ENCODE measurements at regions not wholly inside any gene's neighbourhood (a gene's known extent, or its start where the extent isn't known, plus 50 kb on each side); places are given as distances from the start of the nearest gene placed in this dataset.

DNA sequence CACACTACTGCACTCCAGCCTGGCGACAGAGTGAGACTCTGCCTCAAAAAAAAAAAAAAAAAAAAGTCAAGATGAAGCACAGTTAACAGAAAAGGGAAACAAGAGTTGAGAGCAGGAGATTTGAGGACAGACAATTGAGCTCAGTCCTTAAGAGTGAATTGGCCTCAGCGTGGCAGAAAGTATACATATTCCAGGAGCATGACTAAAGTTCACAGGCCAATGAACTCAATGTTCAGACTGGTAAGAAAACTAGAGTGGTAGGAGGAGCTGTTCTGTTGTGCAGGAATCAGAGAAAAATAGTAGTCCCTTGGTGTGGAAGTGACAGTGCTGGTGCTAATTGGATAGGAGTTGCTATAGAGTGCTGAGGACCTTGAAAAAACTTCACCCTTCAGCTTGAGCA lies 60.0 kb downstream of the NRN1 start:
- H3K27ac Mint-ChIP-seq: no peak overlapping the region
- H3K36me3 Mint-ChIP-seq (ENCODE audit: low read depth): no peaks in the 10 kb centered on the region
- H3K4me1 Mint-ChIP-seq (ENCODE audit: low read depth): no peaks in the 10 kb centered on the region
- peaks cover 31% of the 10 kb centered on the region for H3K9me3 Mint-ChIP-seq
- H3K27me3 Mint-ChIP-seq: peaks cover 31% of the 10 kb centered on the region
- intact Hi-C loops (cut with micrococcal nuclease): no loop called here
- no peak overlapping the region for H3K4me3 Mint-ChIP-seq

DNA sequence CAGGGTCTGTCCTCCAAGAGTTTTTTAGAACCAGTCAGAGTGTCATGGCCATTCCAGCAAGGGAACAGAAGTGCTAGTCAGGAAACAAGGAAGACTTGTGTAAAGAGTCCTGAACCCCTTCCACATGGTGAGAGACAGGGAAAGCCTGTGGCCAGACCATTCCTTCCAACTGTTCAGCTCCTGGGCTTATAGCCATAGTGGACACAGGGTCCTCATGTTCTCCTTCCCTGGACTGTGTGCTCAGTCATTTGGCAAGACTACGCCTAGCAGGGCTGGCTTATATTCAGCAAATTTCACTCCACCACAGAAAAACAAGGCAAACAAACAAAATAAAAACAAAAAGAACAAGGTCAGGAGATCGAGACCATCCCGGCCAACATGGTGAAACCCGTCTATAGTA lies 60.5 kb downstream of the NRN1 start:
- intact Hi-C loops (cut with micrococcal nuclease): no loop called here
- H3K4me1 Mint-ChIP-seq (ENCODE audit: low read depth): no peaks in the 10 kb centered on the region
- H3K27ac Mint-ChIP-seq: no peak overlapping the region
- no peak overlapping the region for H3K4me3 Mint-ChIP-seq
- H3K9me3 Mint-ChIP-seq: peaks cover 32% of the 10 kb centered on the region
- no peaks in the 10 kb centered on the region for H3K36me3 Mint-ChIP-seq (ENCODE audit: low read depth)
- peaks cover 33% of the 10 kb centered on the region for H3K27me3 Mint-ChIP-seq

DNA sequence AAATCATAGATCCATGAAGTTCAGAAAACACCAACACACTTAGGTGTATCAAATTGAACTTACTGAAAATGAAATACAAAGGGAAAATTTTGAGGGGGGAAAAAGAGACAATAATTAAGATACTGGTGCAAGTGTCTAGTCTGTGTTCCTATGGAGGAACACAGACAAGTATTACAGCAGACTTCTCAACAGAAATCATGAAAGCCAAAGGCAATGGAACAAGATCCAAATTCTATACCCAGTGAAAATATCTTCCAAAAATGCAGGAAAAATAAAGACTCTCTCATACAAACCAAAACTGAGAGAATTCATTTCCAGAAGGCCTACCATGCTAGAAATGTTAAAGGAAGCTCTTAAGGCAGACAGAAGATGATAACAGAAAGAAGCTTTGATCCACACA lies 63.1 kb downstream of the NRN1 start:
- Mint-ChIP-seq H3K4me3 (no peak overlapping the region), H3K4me1 (ENCODE audit: low read depth) (no peaks in the 10 kb centered on the region), H3K27me3 (peaks cover 30% of the 10 kb centered on the region), H3K36me3 (ENCODE audit: low read depth) (no peaks in the 10 kb centered on the region), H3K9me3 (peaks cover 32% of the 10 kb centered on the region), H3K27ac (no peak overlapping the region)
- intact Hi-C loops (cut with micrococcal nuclease): no loop called here

DNA sequence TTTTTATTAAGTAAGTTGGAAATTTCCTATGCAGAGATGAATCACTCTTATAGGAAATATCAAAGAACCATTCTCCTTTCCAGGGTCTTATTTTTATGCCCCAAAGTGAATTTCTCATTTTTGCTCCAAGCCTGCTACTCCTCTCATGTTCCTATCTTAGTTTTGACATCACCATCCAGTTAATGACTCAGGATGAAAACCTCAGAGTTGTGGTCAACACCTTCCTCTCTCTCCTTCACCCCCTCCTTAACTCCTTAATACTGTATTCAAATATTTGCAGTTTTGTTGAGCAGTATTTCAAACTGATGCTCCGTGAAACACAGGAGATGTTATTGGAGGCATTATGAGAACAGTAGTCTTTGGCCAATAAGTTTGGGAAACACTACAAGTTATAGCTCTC lies 64.1 kb downstream of the NRN1 start:
- H3K4me3 Mint-ChIP-seq: no peak overlapping the region
- H3K9me3 Mint-ChIP-seq: peaks cover 32% of the 10 kb centered on the region
- no peaks in the 10 kb centered on the region for H3K4me1 Mint-ChIP-seq (ENCODE audit: low read depth)
- no peaks in the 10 kb centered on the region for H3K36me3 Mint-ChIP-seq (ENCODE audit: low read depth)
- intact Hi-C loops (cut with micrococcal nuclease): no loop called here
- peaks cover 27% of the 10 kb centered on the region for H3K27me3 Mint-ChIP-seq
- no peak overlapping the region for H3K27ac Mint-ChIP-seq

DNA sequence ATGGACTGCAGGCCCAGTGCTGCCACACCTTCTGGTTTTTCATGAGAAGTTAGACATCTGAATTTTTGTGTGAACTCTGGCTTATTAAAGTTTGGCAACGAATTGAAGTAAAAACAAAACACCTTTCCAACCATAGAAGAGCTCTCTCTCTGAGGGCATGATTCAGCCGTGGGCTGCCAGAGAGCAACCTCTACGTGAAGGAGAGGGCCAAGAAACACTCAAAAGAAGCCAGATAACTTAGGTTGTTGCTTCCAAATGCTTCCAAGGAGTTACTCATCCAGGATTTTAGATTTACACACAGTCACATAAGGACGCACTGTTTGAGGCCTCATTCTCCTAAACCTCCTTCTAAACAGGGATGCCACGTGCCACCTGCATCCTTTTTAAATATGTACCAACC lies 65.5 kb downstream of the NRN1 start:
- Mint-ChIP-seq H3K4me3 (no peak overlapping the region), H3K9me3 (peaks cover 32% of the 10 kb centered on the region), H3K4me1 (ENCODE audit: low read depth) (no peaks in the 10 kb centered on the region), H3K36me3 (ENCODE audit: low read depth) (no peaks in the 10 kb centered on the region), H3K27ac (no peak overlapping the region), H3K27me3 (peaks cover 28% of the 10 kb centered on the region)
- intact Hi-C loops (cut with micrococcal nuclease): no loop called here

DNA sequence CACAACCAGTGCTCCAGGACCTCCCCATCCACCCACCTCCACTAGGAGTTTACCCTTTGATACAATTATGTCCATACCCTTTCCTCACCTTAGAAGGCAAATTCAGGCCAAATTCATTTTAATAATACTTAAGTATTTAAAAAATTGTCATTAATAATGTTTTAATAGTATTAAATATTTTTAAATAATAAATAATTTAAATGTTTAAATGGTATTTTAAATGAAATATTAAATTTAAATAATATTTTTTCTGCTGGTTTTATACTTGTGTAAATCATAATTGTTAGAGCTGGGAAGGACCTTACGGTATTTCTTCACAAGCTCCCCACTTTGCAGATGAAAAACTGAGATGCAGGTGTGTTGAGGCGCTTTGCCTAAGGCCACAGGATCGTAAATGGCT lies 67.8 kb downstream of the NRN1 start:
- intact Hi-C loops (cut with micrococcal nuclease): no loop called here
- H3K27me3 Mint-ChIP-seq: peaks cover 39% of the 10 kb centered on the region
- no peak overlapping the region for H3K4me3 Mint-ChIP-seq
- no peaks in the 10 kb centered on the region for H3K4me1 Mint-ChIP-seq (ENCODE audit: low read depth)
- H3K9me3 Mint-ChIP-seq: peaks cover 24% of the 10 kb centered on the region
- H3K27ac Mint-ChIP-seq: no peak overlapping the region
- H3K36me3 Mint-ChIP-seq (ENCODE audit: low read depth): no peaks in the 10 kb centered on the region

DNA sequence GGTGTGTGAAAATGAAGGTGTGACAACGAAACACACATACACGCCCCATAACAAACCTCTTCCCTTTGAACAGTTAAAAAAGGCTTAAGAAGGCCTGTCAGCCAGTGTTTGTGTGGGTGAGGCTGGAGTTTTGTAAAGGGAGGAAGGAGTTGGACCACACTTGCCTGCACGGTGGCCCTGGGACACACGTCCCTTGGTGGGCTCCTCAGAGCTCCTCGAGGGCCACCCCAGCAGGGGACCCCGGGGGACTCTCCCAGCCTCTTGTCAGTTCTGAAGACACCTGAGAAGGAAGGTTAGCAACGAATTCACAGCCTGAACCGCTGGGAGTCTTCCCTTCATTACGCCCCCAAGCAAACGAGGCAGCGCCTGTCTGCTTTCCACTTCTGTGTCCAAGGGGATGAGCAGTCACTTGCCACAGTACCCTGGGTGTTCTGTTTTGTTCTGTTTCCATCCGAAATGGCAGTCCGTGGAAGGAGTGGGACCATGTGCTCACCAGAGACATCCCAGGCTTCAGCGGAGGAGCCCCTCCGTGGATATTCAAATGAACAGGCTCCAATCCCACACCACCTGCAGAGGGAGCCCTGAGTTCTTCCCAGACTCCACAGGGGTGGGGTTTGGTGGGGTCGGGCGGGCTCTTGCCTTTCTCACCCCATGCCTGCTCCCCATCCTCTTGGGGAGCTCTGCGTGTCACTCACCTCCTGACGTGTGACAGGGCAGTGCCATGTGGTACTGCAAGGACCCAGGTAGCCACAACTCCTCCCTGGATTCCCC lies 68.6 kb downstream of the NRN1 start:
- intact Hi-C loops (cut with micrococcal nuclease): no loop called here
- Mint-ChIP-seq H3K4me1 (ENCODE audit: low read depth) (no peaks in the 10 kb centered on the region), H3K36me3 (ENCODE audit: low read depth) (no peaks in the 10 kb centered on the region), H3K27ac (no peak overlapping the region), H3K9me3 (peaks cover 16% of the 10 kb centered on the region), H3K27me3 (peaks cover 40% of the 10 kb centered on the region), H3K4me3 (no peak overlapping the region)

DNA sequence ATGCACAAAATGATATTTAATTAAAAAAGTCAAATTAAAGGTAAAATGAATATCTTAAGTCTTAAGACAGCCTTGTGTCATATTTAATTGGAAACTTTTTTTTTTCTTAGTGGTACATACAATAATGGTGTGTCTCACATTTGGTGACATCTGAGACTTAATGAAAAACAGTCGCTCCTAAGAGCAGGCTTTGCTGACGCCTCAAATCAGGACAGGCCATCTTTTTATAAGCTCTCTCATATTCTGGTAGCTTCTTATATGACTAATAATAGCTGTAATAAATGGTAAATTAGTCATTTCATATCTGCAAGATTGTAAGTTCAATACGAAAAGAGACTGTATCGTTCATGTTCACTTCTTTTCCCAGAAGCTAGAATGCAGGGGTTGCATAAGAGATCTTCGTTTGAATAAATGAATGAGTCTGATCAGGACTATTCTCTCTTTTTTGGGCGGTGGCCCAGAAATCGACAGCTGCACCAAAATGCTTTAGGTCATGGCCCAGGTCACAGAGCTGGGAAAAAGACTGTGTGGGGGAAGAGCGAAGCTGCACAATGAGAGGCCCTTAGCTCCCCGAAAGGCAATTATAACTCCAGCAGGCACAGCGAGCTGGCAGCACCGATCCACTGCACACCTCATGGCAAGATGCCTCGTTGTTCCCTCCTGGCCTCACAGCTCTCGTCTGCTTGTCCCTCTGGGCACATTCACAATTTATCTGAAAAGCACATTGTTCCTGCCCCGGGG lies 69.4 kb downstream of the NRN1 start:
- H3K27me3 Mint-ChIP-seq: peaks cover 46% of the 10 kb centered on the region
- H3K4me1 Mint-ChIP-seq (ENCODE audit: low read depth): no peaks in the 10 kb centered on the region
- no peaks in the 10 kb centered on the region for H3K36me3 Mint-ChIP-seq (ENCODE audit: low read depth)
- H3K27ac Mint-ChIP-seq: no peak overlapping the region
- no peak overlapping the region for H3K4me3 Mint-ChIP-seq
- intact Hi-C loops (cut with micrococcal nuclease): no loop called here
- peaks cover 8% of the 10 kb centered on the region for H3K9me3 Mint-ChIP-seq

DNA sequence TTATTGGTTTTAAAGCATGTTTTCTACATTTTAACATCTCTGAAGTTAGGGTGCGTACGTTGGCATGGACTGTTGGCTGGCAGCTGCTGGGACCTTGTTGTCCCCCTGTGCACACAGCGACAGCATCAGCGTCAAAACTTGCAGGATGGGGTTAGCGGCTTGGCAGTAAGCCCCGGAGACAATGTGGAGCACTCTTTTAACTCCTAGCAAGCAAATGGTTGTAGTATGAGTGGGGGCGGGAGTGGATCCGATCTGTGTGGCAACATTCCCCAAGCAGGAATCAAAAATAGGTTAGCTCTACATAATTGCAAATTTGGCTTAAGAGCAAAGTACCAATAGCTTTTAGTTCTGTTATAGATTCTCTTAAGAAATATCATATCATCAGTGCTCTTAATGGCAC lies 70.1 kb downstream of the NRN1 start:
- intact Hi-C loops (cut with micrococcal nuclease): no loop called here
- H3K4me1 Mint-ChIP-seq (ENCODE audit: low read depth): no peaks in the 10 kb centered on the region
- H3K4me3 Mint-ChIP-seq: no peak overlapping the region
- no peaks in the 10 kb centered on the region for H3K36me3 Mint-ChIP-seq (ENCODE audit: low read depth)
- peaks cover 47% of the 10 kb centered on the region for H3K27me3 Mint-ChIP-seq
- H3K9me3 Mint-ChIP-seq: peaks cover under 1% of the 10 kb centered on the region
- H3K27ac Mint-ChIP-seq: no peak overlapping the region

DNA sequence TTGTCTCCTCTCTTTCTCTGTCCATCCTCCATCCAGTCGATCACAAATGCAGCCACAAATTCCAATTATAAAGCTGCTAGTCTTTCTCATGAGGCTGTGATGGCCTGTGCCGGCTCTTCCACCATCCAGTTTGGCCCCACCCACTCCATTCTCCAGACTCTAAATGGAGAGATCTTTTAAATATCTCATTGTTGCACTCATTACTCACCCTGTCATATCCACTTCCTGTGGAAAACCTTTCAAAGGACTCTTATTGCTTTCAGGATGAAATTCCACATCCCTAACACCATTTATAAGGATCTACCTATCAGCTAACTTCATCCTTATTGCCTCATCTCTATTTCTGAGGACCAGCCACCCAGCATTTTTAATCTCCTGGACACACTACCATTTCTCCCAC lies 70.6 kb downstream of the NRN1 start:
- Mint-ChIP-seq H3K27ac (no peak overlapping the region), H3K27me3 (peaks cover 46% of the 10 kb centered on the region), H3K4me1 (ENCODE audit: low read depth) (no peaks in the 10 kb centered on the region), H3K36me3 (ENCODE audit: low read depth) (no peaks in the 10 kb centered on the region), H3K9me3 (no peaks in the 10 kb centered on the region), H3K4me3 (no peak overlapping the region)
- intact Hi-C loops (cut with micrococcal nuclease): no loop called here

DNA sequence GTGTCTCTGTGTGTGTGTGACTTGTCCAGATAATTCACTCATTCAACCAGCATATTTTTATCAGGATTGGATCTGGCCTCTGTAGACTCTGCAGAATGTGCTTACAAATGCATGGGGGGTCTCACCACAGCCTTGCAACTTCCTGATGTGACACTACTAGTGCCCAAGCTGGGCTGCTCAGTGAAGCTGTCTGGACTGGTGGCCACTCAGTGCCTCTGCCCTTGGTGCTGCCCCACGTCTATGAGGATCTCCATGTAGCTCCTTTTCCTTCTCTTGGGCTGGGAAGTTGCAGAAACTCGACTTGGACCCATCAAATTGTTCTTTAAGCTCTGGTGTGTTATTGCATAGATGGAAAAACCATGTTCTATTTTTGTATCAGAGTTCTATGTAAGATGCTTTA lies 75.8 kb downstream of the NRN1 start:
- no peaks in the 10 kb centered on the region for H3K9me3 Mint-ChIP-seq
- no peaks in the 10 kb centered on the region for H3K4me1 Mint-ChIP-seq (ENCODE audit: low read depth)

DNA sequence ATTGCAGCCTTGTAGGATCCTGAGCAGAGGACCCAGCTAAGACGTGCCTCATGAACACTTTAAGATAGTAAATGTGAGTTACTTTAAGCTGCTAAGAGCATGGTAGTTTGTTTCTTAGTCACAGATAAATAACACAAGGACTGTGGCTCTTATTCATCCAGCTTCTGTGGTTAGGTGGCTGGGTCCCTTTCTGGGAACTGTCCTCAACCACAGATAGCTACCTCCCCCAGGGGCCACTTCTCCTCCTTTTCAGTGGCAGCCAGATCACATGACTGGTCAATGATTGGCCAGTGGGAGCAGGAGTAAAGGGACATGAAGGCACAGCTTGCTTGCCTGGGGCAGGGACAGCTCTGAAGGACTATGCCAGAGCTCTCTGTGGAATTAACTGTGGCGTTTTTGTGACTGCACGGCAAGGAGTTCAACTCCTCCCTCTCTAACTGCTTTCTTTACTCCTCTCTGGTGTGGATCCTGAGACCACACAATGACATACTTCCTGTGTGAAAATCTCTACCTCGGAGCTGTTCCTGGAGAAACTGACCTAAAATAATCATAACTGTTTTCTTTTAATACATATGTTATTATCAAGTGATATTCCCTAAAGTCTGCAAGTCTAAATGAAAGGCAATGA lies 76.5 kb downstream of the NRN1 start:
- Mint-ChIP-seq H3K27me3 (peaks cover 35% of the 10 kb centered on the region), H3K4me1 (ENCODE audit: low read depth) (no peaks in the 10 kb centered on the region), H3K9me3 (peaks cover 4% of the 10 kb centered on the region), H3K27ac (no peak overlapping the region), H3K4me3 (no peak overlapping the region), H3K36me3 (ENCODE audit: low read depth) (no peaks in the 10 kb centered on the region)
- intact Hi-C loops (cut with micrococcal nuclease): no loop called here

More for the DNA sequence above, 75.8 kb downstream of the NRN1 start:
- Mint-ChIP-seq H3K36me3 (ENCODE audit: low read depth) (no peaks in the 10 kb centered on the region), H3K27me3 (peaks cover 38% of the 10 kb centered on the region), H3K27ac (no peak overlapping the region), H3K4me3 (no peak overlapping the region)
- intact Hi-C loops (cut with micrococcal nuclease): no loop called here

DNA sequence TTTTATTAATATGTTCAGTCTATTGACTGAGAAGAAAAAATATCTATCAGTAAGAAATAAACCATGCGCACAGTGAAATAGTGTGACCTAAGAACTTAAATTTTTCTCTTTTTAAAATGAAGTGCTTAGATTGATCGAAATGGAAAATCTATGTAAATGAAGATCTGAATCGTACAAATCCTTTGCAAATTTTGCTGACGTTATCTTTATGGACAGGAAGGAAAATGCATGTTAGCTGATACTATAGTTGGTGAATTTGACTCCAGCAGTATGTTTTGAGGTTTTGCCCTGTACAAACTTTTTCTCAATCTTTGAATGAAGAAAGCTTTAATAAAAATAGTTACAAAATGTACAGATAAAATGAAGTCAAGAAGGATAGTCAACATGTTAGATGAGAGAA lies 82.9 kb downstream of the NRN1 start:
- H3K36me3 Mint-ChIP-seq (ENCODE audit: low read depth): no peaks in the 10 kb centered on the region
- H3K4me1 Mint-ChIP-seq (ENCODE audit: low read depth): no peaks in the 10 kb centered on the region
- peaks cover 9% of the 10 kb centered on the region for H3K9me3 Mint-ChIP-seq
- H3K4me3 Mint-ChIP-seq: no peak overlapping the region
- H3K27me3 Mint-ChIP-seq: peaks cover 13% of the 10 kb centered on the region
- intact Hi-C loops (cut with micrococcal nuclease): no loop called here
- no peak overlapping the region for H3K27ac Mint-ChIP-seq

DNA sequence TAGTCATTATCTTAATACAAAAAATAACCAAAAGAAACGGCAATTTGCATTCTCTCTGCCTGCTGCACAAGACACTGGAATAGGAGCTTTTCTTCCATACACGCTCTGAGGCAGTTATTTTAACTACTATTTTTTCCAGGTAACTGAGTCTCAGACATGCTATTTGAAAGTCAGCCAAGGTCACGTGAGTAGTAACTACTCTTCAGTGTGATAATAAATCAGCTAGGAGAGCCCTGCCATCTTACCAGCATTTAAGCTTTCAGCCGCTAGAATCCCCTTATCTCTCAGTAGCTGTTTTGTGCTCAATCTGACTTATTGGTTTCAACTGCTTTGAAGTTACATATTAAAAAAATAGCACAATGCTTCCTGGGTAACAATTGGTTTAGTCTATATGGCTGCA lies 84.5 kb downstream of the NRN1 start:
- no peaks in the 10 kb centered on the region for H3K36me3 Mint-ChIP-seq (ENCODE audit: low read depth)
- H3K27ac Mint-ChIP-seq: no peak overlapping the region
- H3K9me3 Mint-ChIP-seq: peaks cover 9% of the 10 kb centered on the region
- peaks cover 13% of the 10 kb centered on the region for H3K27me3 Mint-ChIP-seq
- no peak overlapping the region for H3K4me3 Mint-ChIP-seq
- H3K4me1 Mint-ChIP-seq (ENCODE audit: low read depth): no peaks in the 10 kb centered on the region
- intact Hi-C loops (cut with micrococcal nuclease): no loop called here
